Stimulated activated CD4-positive, alpha-beta T cell treated with anti-CD3 and anti-CD28 coated beads, Interleukin-1b, Interleukin-23, amount 100 ng/mL, for 4 hours (primary cell): ENCODE measurements at regions not wholly inside any gene's neighbourhood (a gene's known extent, or its start where the extent isn't known, plus 50 kb on each side); places are given as distances from the start of the nearest gene placed in this dataset.

ENCODE experiments used
- DNase-seq, 2 donors: peaks; one replicate each; pipeline ENCODE4 v3.0.0-alpha.2; 2020; ENCODE audit warnings: low read depth in 2 of 2

GRCh38 chr6:164477101-164477500 lies 832.3 kb downstream of the C6orf118 start:
- no peak for DNase-seq

GRCh38 chr6:164469276-164469949 lies 840.0 kb downstream of the C6orf118 start:
- DNase-seq, result no peak

GRCh38 chr6:164455835-164456234 lies 853.6 kb downstream of the C6orf118 start:
- no peak for DNase-seq

GRCh38 chr6:164453835-164454234 lies 855.6 kb downstream of the C6orf118 start:
- DNase-seq, result no peak

GRCh38 chr6:164442572-164442971 lies 866.8 kb downstream of the C6orf118 start:
- DNase-seq, result no peak

GRCh38 chr6:164439331-164439730 lies 870.1 kb downstream of the C6orf118 start:
- no peak for DNase-seq

GRCh38 chr6:164436976-164437375 lies 872.4 kb downstream of the C6orf118 start:
- DNase-seq, result no peak

GRCh38 chr6:164427728-164428402 lies 881.5 kb downstream of the C6orf118 start:
- DNase-seq, result no peak

- no peak for DNase-seq
Measured at GRCh38 chr6:164424489-164424888, 884.9 kb downstream of the C6orf118 start.

GRCh38 chr6:164419099-164419498 lies 890.3 kb downstream of the C6orf118 start:
- DNase-seq, result no peak

GRCh38 chr6:164418262-164418588 lies 891.2 kb downstream of the C6orf118 start:
- DNase-seq, result no peak

- DNase-seq, result no peak
Measured at GRCh38 chr6:164417537-164418261, 891.7 kb downstream of the C6orf118 start.

- DNase-seq, result no peak
Measured at GRCh38 chr6:164415832-164416563, 893.4 kb downstream of the C6orf118 start.

GRCh38 chr6:164414695-164415094 lies 894.7 kb downstream of the C6orf118 start:
- DNase-seq, result no peak

GRCh38 chr6:164412566-164412965 lies 896.8 kb downstream of the C6orf118 start:
- no peak for DNase-seq

GRCh38 chr6:164410017-164410416 lies 899.4 kb downstream of the C6orf118 start:
- DNase-seq, result no peak

- no peak for DNase-seq
Measured at GRCh38 chr6:164409309-164410009, 899.9 kb downstream of the C6orf118 start.

GRCh38 chr6:164408868-164409267 lies 900.5 kb downstream of the C6orf118 start:
- DNase-seq, result no peak

GRCh38 chr6:164404812-164405488 lies 904.5 kb downstream of the C6orf118 start:
- no peak for DNase-seq

- no peak for DNase-seq
Measured at GRCh38 chr6:164401871-164402270, 907.5 kb downstream of the C6orf118 start.

GRCh38 chr6:164398647-164399046 lies 910.8 kb downstream of the C6orf118 start:
- no peak for DNase-seq
